Astrocyte (in vitro differentiated cells and primary cell): ENCODE measurements at regions not wholly inside any gene's neighbourhood (a gene's known extent, or its start where the extent isn't known, plus 50 kb on each side); places are given as distances from the start of the nearest gene placed in this dataset.

ENCODE experiments used
- DNase-seq: peaks from one replicate; pipeline ENCODE4 v3.0.0-alpha.2; 2010; ENCODE audit warnings: low read depth
- FAIRE-seq: peaks from 2 replicates; lab custom pipeline; 2011; peaks lifted over from hg19 to GRCh38; lab: Jason Lieb, UNC
- H2AFZ ChIP-seq: 2 replicates; pipeline ENCODE4 v1.6.0; 2012; ENCODE audit warnings: low read depth, low read length, inconsistent platforms
- H3K27ac ChIP-seq: 2 replicates; pipeline ENCODE4 v1.5.1; 2011; ENCODE audit warnings: low read depth, low read length, inconsistent platforms
- H3K27me3 ChIP-seq: 2 replicates; pipeline ENCODE4 v1.6.0; 2011; ENCODE audit warnings: low read length, inconsistent platforms; ENCODE audit not compliant: insufficient read depth
- H3K36me3 ChIP-seq: 2 replicates; pipeline ENCODE4 v1.5.1; 2011; ENCODE audit warnings: low read length, inconsistent platforms; ENCODE audit not compliant: insufficient read depth
- H3K4me1 ChIP-seq: 2 replicates; pipeline ENCODE4 v1.5.1; 2011; ENCODE audit warnings: low read length, inconsistent platforms; ENCODE audit not compliant: insufficient read depth
- H3K4me2 ChIP-seq: 2 replicates; pipeline ENCODE4 v1.6.0; 2012; ENCODE audit warnings: low read length, inconsistent platforms
- H3K4me3 ChIP-seq: 2 replicates; pipeline ENCODE4 v1.5.1; 2011; ENCODE audit warnings: low read depth, mild to moderate bottlenecking, low read length, inconsistent platforms; ENCODE audit not compliant: insufficient read depth
- H3K79me2 ChIP-seq: 2 replicates; pipeline ENCODE4 v1.6.0; 2012; ENCODE audit warnings: mild to moderate bottlenecking, low read length, inconsistent platforms; ENCODE audit not compliant: insufficient read depth
- H3K9ac ChIP-seq: 2 replicates; pipeline ENCODE4 v1.6.0; 2012; ENCODE audit warnings: mild to moderate bottlenecking, low read length, inconsistent platforms
- H3K9me3 ChIP-seq: 2 replicates; pipeline ENCODE4 v1.5.1; 2012; ENCODE audit warnings: low read depth, mild to moderate bottlenecking, low read length, inconsistent platforms; ENCODE audit not compliant: insufficient read depth
- H4K20me1 ChIP-seq: 2 replicates; pipeline ENCODE4 v1.6.0; 2012; ENCODE audit warnings: low read length, inconsistent platforms; ENCODE audit not compliant: insufficient read depth
- H3K27ac Mint-ChIP-seq: one replicate; pipeline ENCODE4 v1.8.0; 2021; ENCODE audit warnings: mild to moderate bottlenecking, mixed read lengths; ENCODE audit not compliant: unreplicated experiment
- H3K27me3 Mint-ChIP-seq: one replicate; pipeline ENCODE4 v1.8.0; 2021; ENCODE audit warnings: low read depth, mixed read lengths; ENCODE audit not compliant: unreplicated experiment
- H3K36me3 Mint-ChIP-seq: one replicate; pipeline ENCODE4 v1.8.0; 2021; ENCODE audit warnings: low read depth, mixed read lengths; ENCODE audit not compliant: unreplicated experiment
- H3K4me1 Mint-ChIP-seq: one replicate; pipeline ENCODE4 v1.8.0; 2021; ENCODE audit warnings: low read depth, mixed read lengths; ENCODE audit not compliant: unreplicated experiment
- H3K4me3 Mint-ChIP-seq: one replicate; pipeline ENCODE4 v1.8.0; 2021; ENCODE audit warnings: mild to moderate bottlenecking, moderate library complexity, mixed read lengths; ENCODE audit not compliant: unreplicated experiment
- H3K9me3 Mint-ChIP-seq: one replicate; pipeline ENCODE4 v1.8.0; 2021; ENCODE audit warnings: mild to moderate bottlenecking, mixed read lengths; ENCODE audit not compliant: unreplicated experiment
- EZH2 ChIP-seq: IDR thresholded peaks from 2 replicates; pipeline ENCODE4 v1.6.1; 2012; ENCODE audit warnings: mild to moderate bottlenecking, low read length, inconsistent platforms; ENCODE audit not compliant: insufficient read depth
- TF ChIP-seq, protein P1 (sequence below): IDR thresholded peaks from 2 replicates; pipeline ENCODE4 v1.5.1; 2011; ENCODE audit warnings: low read depth, mild to moderate bottlenecking, inconsistent platforms, low read length, moderate library complexity; ENCODE audit not compliant: insufficient read depth

DNA sequence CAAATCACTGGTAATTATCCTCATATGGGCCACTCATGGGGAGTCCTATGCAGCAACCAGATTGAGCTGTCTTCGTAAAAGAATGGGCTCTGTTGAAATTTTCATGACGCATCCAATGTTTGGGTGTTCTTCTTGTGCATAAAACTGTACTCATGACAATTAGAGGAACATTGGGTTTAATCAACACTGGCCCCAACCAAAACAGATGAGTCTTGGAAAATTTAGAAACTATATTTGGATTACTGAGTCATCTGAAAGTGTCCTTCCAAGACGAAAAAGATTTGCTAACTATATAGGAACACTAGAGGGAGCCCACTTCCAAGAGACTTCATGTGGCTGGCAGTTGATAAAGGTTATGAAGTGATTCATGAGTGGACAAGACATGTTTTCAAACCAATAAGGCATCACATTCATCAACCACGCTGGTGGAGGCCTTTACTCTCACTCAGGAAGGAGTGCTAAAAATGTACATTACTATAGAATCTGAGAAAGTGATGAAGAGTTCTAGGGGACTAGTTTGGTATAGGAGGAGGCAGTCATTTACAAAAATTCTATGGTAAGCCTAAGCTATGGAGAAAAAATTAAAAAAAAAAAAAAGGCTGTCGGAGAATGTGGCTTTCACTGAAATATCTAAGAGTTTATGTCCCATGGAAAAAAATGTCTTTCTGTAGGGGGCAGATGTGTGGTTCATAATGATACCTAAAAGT, 313.5 kb downstream of the PRDM9 start:
- H3K27ac Mint-ChIP-seq, result no peak overlapping the region
- H3K9me3 ChIP-seq, result no peaks in the 10 kb centered on the region
- no peak overlapping the region for H3K4me2 ChIP-seq
- no peaks in the 10 kb centered on the region for H3K27me3 Mint-ChIP-seq
- H3K36me3 Mint-ChIP-seq, result no peaks in the 10 kb centered on the region
- no peaks in the 10 kb centered on the region for H4K20me1 ChIP-seq
- H3K4me1 Mint-ChIP-seq, result no peaks in the 10 kb centered on the region
- FAIRE-seq, result no peak
- no peaks in the 10 kb centered on the region for H3K9me3 Mint-ChIP-seq
- no peak overlapping the region for H3K4me3 ChIP-seq
- H3K36me3 ChIP-seq, result no peaks in the 10 kb centered on the region
- no peak overlapping the region for H3K27ac ChIP-seq
- no peak overlapping the region for H2AFZ ChIP-seq
- DNase-seq, result no peak
- H3K79me2 ChIP-seq, result no peaks in the 10 kb centered on the region
- no peaks in the 10 kb centered on the region for H3K27me3 ChIP-seq
- H3K4me1 ChIP-seq, result no peaks in the 10 kb centered on the region
- TF ChIP-seq, protein P1, sequence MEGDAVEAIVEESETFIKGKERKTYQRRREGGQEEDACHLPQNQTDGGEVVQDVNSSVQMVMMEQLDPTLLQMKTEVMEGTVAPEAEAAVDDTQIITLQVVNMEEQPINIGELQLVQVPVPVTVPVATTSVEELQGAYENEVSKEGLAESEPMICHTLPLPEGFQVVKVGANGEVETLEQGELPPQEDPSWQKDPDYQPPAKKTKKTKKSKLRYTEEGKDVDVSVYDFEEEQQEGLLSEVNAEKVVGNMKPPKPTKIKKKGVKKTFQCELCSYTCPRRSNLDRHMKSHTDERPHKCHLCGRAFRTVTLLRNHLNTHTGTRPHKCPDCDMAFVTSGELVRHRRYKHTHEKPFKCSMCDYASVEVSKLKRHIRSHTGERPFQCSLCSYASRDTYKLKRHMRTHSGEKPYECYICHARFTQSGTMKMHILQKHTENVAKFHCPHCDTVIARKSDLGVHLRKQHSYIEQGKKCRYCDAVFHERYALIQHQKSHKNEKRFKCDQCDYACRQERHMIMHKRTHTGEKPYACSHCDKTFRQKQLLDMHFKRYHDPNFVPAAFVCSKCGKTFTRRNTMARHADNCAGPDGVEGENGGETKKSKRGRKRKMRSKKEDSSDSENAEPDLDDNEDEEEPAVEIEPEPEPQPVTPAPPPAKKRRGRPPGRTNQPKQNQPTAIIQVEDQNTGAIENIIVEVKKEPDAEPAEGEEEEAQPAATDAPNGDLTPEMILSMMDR, result peak; percentile 42
- no peak for TF ChIP-seq EZH2
- H3K4me3 Mint-ChIP-seq, result no peak overlapping the region
- no peak overlapping the region for H3K9ac ChIP-seq

DNA sequence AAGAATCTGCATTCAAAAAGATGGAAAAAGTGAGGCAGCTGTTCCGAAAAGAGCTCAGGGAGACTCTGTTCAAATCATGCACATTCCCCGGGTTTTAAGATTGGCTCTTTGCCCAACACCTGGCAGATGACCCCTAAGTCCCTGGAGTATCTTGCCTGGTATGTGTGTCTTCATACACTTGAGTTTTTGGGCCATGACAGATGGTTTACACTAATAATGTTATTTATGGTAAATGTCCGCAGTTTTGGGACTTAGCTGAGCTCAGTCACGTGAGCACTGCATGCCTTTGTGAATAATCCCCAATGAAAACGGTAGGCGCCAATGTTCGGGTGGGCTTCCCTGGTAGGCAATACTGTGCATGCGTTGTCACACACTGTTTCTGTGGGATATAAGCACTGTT, 316.1 kb downstream of the PRDM9 start:
- no peaks in the 10 kb centered on the region for H3K4me1 ChIP-seq
- no peak overlapping the region for H3K9ac ChIP-seq
- Mint-ChIP-seq H3K9me3 (no peaks in the 10 kb centered on the region), H3K27ac (no peak overlapping the region), H3K4me1 (no peaks in the 10 kb centered on the region), H3K27me3 (no peaks in the 10 kb centered on the region), H3K4me3 (no peak overlapping the region), H3K36me3 (no peaks in the 10 kb centered on the region)
- H3K36me3 ChIP-seq, result no peaks in the 10 kb centered on the region
- DNase-seq (no peak), FAIRE-seq (no peak)
- no peak overlapping the region for H3K4me3 ChIP-seq
- H3K27ac ChIP-seq, result no peak overlapping the region
- H3K9me3 ChIP-seq, result no peaks in the 10 kb centered on the region
- H3K79me2 ChIP-seq, result no peaks in the 10 kb centered on the region
- no peak for TF ChIP-seq EZH2
- TF ChIP-seq, protein P1, result no peak
- no peak overlapping the region for H2AFZ ChIP-seq
- no peaks in the 10 kb centered on the region for H3K27me3 ChIP-seq
- H4K20me1 ChIP-seq, result no peaks in the 10 kb centered on the region
- H3K4me2 ChIP-seq, result no peak overlapping the region

DNA sequence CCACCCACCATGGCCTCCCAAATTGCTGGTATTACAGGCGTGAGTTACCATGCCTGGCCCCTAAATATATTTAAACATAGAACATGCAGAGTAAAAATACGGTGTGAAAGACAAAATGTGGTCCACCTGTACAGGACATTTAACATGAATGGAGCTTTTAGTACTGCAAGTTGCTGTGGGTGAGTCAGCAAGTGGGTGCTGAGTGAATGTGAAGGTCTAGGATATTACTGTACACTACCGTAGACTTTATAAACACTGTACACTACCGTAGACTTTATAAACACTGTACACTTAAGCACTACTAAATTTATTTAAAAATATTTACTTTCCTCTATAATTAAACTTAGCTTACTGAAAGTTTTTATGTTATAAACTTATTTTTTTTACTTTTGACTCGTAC, 317.8 kb downstream of the PRDM9 start:
- Histone ChIP-seq H3K9me3 (no peaks in the 10 kb centered on the region), H2AFZ (no peak overlapping the region), H3K79me2 (no peaks in the 10 kb centered on the region), H3K27me3 (no peaks in the 10 kb centered on the region), H3K4me1 (no peaks in the 10 kb centered on the region), H3K4me2 (no peak overlapping the region), H3K4me3 (no peak overlapping the region), H4K20me1 (no peaks in the 10 kb centered on the region), H3K9ac (no peak overlapping the region), H3K27ac (no peak overlapping the region), H3K36me3 (no peaks in the 10 kb centered on the region)
- Mint-ChIP-seq H3K4me3 (no peak overlapping the region), H3K4me1 (no peaks in the 10 kb centered on the region), H3K9me3 (no peaks in the 10 kb centered on the region), H3K36me3 (no peaks in the 10 kb centered on the region), H3K27me3 (no peaks in the 10 kb centered on the region), H3K27ac (no peak overlapping the region)
- DNase-seq (no peak), FAIRE-seq (no peak)
- TF ChIP-seq, protein P1, result no peak
- no peak for TF ChIP-seq EZH2
